DND-41 (cell line): ENCODE measurements at regions not wholly inside any gene's neighbourhood (a gene's known extent, or its start where the extent isn't known, plus 50 kb on each side); places are given as distances from the start of the nearest gene placed in this dataset.

Experiments
- EZH2 ChIP-seq: IDR thresholded peaks from 3 replicates; pipeline ENCODE4 v1.6.1; 2012; ENCODE audit warnings: borderline replicate concordance, low read depth, mild to moderate bottlenecking, moderate library complexity, low read length, inconsistent platforms; ENCODE audit not compliant: severe bottlenecking
- TF ChIP-seq, protein P1 (sequence below): IDR thresholded peaks from 2 replicates; pipeline ENCODE4 v1.5.1; 2012; ENCODE audit warnings: borderline replicate concordance, low read length, moderate library complexity, mild to moderate bottlenecking; ENCODE audit not compliant: poor library complexity, severe bottlenecking; ENCODE audit errors: extremely low read depth

DNA sequence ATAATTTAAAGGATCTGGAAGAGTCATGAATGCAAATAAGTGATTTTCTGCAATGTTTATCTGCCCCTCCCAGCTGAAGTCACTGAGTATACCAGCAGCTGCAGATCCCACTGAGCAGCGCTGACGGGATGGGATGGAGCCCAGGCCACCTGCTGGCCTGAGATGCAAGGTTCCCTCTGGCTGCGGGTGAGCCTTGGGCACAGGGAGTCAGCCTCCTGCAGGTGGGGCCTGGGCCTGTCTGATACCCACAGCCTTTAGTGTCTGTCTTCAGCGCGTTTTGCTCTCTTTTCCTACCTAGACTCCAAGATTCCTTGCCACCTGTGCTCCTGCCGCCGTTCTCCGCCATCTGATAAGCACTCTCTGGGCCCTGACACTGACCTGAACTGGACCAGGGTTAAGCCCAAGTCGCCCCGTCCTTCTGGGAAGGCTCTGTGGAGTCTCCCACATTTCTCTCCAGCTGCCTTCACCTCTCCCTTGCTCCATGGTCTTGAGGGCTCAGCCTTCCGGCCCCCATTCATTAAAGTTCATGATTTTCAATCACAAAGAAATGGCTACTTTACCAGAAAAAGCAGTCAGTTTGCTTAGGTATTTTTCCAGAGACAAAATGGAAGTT is 223.1 kb upstream of the FAT1 start:
- TF ChIP-seq, protein P1, sequence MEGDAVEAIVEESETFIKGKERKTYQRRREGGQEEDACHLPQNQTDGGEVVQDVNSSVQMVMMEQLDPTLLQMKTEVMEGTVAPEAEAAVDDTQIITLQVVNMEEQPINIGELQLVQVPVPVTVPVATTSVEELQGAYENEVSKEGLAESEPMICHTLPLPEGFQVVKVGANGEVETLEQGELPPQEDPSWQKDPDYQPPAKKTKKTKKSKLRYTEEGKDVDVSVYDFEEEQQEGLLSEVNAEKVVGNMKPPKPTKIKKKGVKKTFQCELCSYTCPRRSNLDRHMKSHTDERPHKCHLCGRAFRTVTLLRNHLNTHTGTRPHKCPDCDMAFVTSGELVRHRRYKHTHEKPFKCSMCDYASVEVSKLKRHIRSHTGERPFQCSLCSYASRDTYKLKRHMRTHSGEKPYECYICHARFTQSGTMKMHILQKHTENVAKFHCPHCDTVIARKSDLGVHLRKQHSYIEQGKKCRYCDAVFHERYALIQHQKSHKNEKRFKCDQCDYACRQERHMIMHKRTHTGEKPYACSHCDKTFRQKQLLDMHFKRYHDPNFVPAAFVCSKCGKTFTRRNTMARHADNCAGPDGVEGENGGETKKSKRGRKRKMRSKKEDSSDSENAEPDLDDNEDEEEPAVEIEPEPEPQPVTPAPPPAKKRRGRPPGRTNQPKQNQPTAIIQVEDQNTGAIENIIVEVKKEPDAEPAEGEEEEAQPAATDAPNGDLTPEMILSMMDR, result no peak
- TF ChIP-seq EZH2, result no peak
